IMR-90 (cell line): ENCODE measurements at regions not wholly inside any gene's neighbourhood (a gene's known extent, or its start where the extent isn't known, plus 50 kb on each side); places are given as distances from the start of the nearest gene placed in this dataset.

Experiments
- ATAC-seq: fragments of 200-7000 bp; cut with Tn5 transposase; 2 replicates; pipeline ENCODE4 v1.9.1; 2020; ENCODE audit warnings: low read depth, mild to moderate bottlenecking, moderate library complexity
- BruUV-seq: library from RNA; stranded (reverse); fragments of 400-500 nt; replicated peaks from 2 replicates; lab custom pipeline; 2021; lab: Mats Ljungman, UMichigan
- CTCF ChIA-PET: fragments of 300-600 bp; formaldehyde crosslinking; extraction: SDS; loops from one replicate; lab custom pipeline; 2021; ENCODE audit warnings: antibody characterized with exemption; lab: Yijun Ruan, JAX
- POLR2A ChIA-PET: fragments of 300-600 bp; sonication (Branson Sonifier 250); formaldehyde crosslinking; loops from one replicate; lab custom pipeline; 2022; ENCODE audit warnings: antibody characterized with exemption; ENCODE audit not compliant: unreplicated experiment; lab: Charles Lee
- DNase-seq: peaks from one replicate; pipeline ENCODE4 v3.0.0; 2013
- H2AFZ ChIP-seq: replicated peaks from 2 replicates; pipeline ENCODE3; 2013; ENCODE audit warnings: low read length, mild to moderate bottlenecking; ENCODE audit not compliant: poor library complexity
- H2AK5ac ChIP-seq: 2 replicates; pipeline ENCODE4 v1.6.1; 2013; ENCODE audit warnings: low read depth, low read length, inconsistent platforms
- H2AK9ac ChIP-seq: replicated peaks from 2 replicates; pipeline ENCODE3; 2013; ENCODE audit warnings: mild to moderate bottlenecking, low read depth, low read length, moderate library complexity; ENCODE audit not compliant: poor library complexity
- H2BK120ac ChIP-seq: 2 replicates; pipeline ENCODE4 v1.6.1; 2013; ENCODE audit warnings: low read depth, low read length, inconsistent platforms
- H2BK15ac ChIP-seq: 3 replicates; pipeline ENCODE4 v1.6.1; 2013; ENCODE audit warnings: low read depth, low read length, inconsistent platforms
- H2BK20ac ChIP-seq: 2 replicates; pipeline ENCODE4 v1.6.1; 2013; ENCODE audit warnings: low read depth, mild to moderate bottlenecking, inconsistent platforms, low read length, moderate library complexity
- H2BK5ac ChIP-seq: 2 replicates; pipeline ENCODE4 v1.6.1; 2013; ENCODE audit warnings: mild to moderate bottlenecking, low read depth, low read length, inconsistent platforms; ENCODE audit not compliant: poor library complexity, severe bottlenecking
- H3K14ac ChIP-seq: replicated peaks from 2 replicates; pipeline ENCODE4 v1.6.1; 2013; ENCODE audit warnings: low read depth, low read length, inconsistent platforms
- H3K18ac ChIP-seq: 2 replicates; pipeline ENCODE4 v1.6.1; 2013; ENCODE audit warnings: low read depth, low read length, control low read depth
- H3K23ac ChIP-seq: 2 replicates; pipeline ENCODE4 v1.6.1; 2013; ENCODE audit warnings: low read depth, low read length, inconsistent platforms
- H3K27ac ChIP-seq: 2 replicates; pipeline ENCODE4 v1.5.1; 2013; ENCODE audit warnings: mild to moderate bottlenecking, control low read depth, low read length; ENCODE audit not compliant: insufficient read depth
- H3K27me3 ChIP-seq: 2 replicates; pipeline ENCODE4 v1.6.1; 2013; ENCODE audit warnings: low read length; ENCODE audit not compliant: control insufficient read depth, insufficient read depth
- H3K36me3 ChIP-seq: 2 replicates; pipeline ENCODE4 v1.6.1; 2013; ENCODE audit warnings: low read length, mixed read lengths; ENCODE audit not compliant: control insufficient read depth, insufficient read depth
- H3K4ac ChIP-seq: 2 replicates; pipeline ENCODE4 v1.6.1; 2013; ENCODE audit warnings: low read depth, low read length, inconsistent platforms
- H3K4me1 ChIP-seq: 2 replicates; pipeline ENCODE4 v1.6.1; 2013; ENCODE audit warnings: low read length, mixed read lengths; ENCODE audit not compliant: control insufficient read depth, insufficient read depth
- H3K4me2 ChIP-seq: 2 replicates; pipeline ENCODE4 v1.6.1; 2013; ENCODE audit warnings: low read depth, mild to moderate bottlenecking, control low read depth, low read length, moderate library complexity
- H3K4me3 ChIP-seq: 2 replicates; pipeline ENCODE4 v1.5.1; 2013; ENCODE audit warnings: low read depth, mild to moderate bottlenecking, control low read depth, low read length, moderate library complexity; ENCODE audit not compliant: insufficient read depth
- H3K56ac ChIP-seq: 2 replicates; pipeline ENCODE4 v1.6.1; 2013; ENCODE audit warnings: low read length, inconsistent platforms; ENCODE audit not compliant: insufficient read depth; ENCODE audit errors: extremely low read depth
- H3K79me1 ChIP-seq, 2 experiments: 2 replicates each; pipeline ENCODE4 v1.6.1; 2013; ENCODE audit warnings: low read length in 2 of 2, inconsistent platforms in 1 of 2, low read depth in 1 of 2
- H3K9ac ChIP-seq: 2 replicates; pipeline ENCODE4 v1.6.1; 2013; ENCODE audit warnings: low read depth, low read length, control low read depth
- H3K9me1 ChIP-seq: 2 replicates; pipeline ENCODE4 v1.6.1; 2013; ENCODE audit warnings: low read length, inconsistent platforms; ENCODE audit not compliant: insufficient read depth
- H3K9me3 ChIP-seq: 2 replicates; pipeline ENCODE4 v1.6.1; 2013; ENCODE audit warnings: low read length; ENCODE audit not compliant: control insufficient read depth, insufficient read depth
- H4K20me1 ChIP-seq: 2 replicates; pipeline ENCODE4 v1.6.1; 2013; ENCODE audit warnings: low read length, inconsistent platforms; ENCODE audit not compliant: insufficient read depth
- H4K5ac ChIP-seq: 2 replicates; pipeline ENCODE4 v1.6.1; 2013; ENCODE audit warnings: mild to moderate bottlenecking, low read depth, low read length, control low read depth
- H4K8ac ChIP-seq, 2 experiments: 2 replicates each; pipeline ENCODE4 v1.6.1; 2013; ENCODE audit warnings: low read depth in 2 of 2, low read length in 2 of 2, control low read depth in 1 of 2, inconsistent platforms in 1 of 2
- H4K91ac ChIP-seq: 2 replicates; pipeline ENCODE4 v1.6.1; 2013; ENCODE audit warnings: low read depth, low read length, inconsistent platforms; ENCODE audit not compliant: insufficient read depth
- BHLHE40 ChIP-seq: fragments of 150-350 bp; IDR thresholded peaks from 2 replicates; pipeline ENCODE4 v1.6.1; 2016; ENCODE audit warnings: mild to moderate bottlenecking, low read depth, low read length
- CEBPB ChIP-seq: IDR thresholded peaks from 2 replicates; pipeline ENCODE4 v1.6.1; 2012; ENCODE audit warnings: low read depth, low read length, improper control_type of control experiment
- CHD1 ChIP-seq: IDR thresholded peaks from 2 replicates; pipeline ENCODE4 v1.6.1; 2012; ENCODE audit warnings: low read depth, low read length, improper control_type of control experiment
- CTCF ChIP-seq: conservative IDR thresholded peaks from 2 replicates; pipeline ENCODE4 v1.5.1; 2012; ENCODE audit warnings: mild to moderate bottlenecking, low read depth, low read length, improper control_type of control experiment
- FOS ChIP-seq: fragments of 150-350 bp; IDR thresholded peaks from 2 replicates; pipeline ENCODE4 v1.6.1; 2016; ENCODE audit warnings: low read depth, low read length
- MXI1 ChIP-seq: IDR thresholded peaks from 2 replicates; pipeline ENCODE4 v1.6.1; 2012; ENCODE audit warnings: low read depth, mild to moderate bottlenecking, low read length, moderate library complexity, borderline replicate concordance
- NFE2L2 ChIP-seq: fragments of 150-350 bp; IDR thresholded peaks from 2 replicates; pipeline ENCODE4 v1.6.1; 2016; ENCODE audit warnings: low read depth, mild to moderate bottlenecking, low read length
- RAD21 ChIP-seq: IDR thresholded peaks from 2 replicates; pipeline ENCODE4 v1.6.1; 2012; ENCODE audit warnings: low read length, improper control_type of control experiment
- RCOR1 ChIP-seq: IDR thresholded peaks from 2 replicates; pipeline ENCODE4 v1.6.1; 2012; ENCODE audit warnings: mild to moderate bottlenecking, low read length, improper control_type of control experiment; ENCODE audit not compliant: insufficient replicate concordance
- SMC3 ChIP-seq: fragments of 150-350 bp; IDR thresholded peaks from 2 replicates; pipeline ENCODE4 v1.6.1; 2016; ENCODE audit warnings: low read depth, mild to moderate bottlenecking, antibody characterized with exemption, low read length, moderate library complexity
- USF2 ChIP-seq: fragments of 150-350 bp; IDR thresholded peaks from 2 replicates; pipeline ENCODE4 v1.6.1; 2017; ENCODE audit warnings: mild to moderate bottlenecking, antibody characterized with exemption, low read length, low read depth
- WGBS, 2 experiments: methylation state at CpG; one replicate each; pipeline versions ENCODE4 v1.1.5 to v1.1.7; 2013; ENCODE audit warnings: missing lambda C conversion rate in 2 of 2; ENCODE audit not compliant: insufficient read length in 1 of 2; ENCODE audit errors: extremely low coverage in 2 of 2; 5-methylcytosine and 5-hydroxymethylcytosine counted together
- dilution Hi-C: fragments of 300-500 bp; cut with HindIII; formaldehyde crosslinking; loops from one replicate; pipeline ENCODE4 v1.14.3; 2018; ENCODE audit warnings: low sequenced_read_pairs; ENCODE audit not compliant: unreplicated experiment
- in situ Hi-C: fragments of 300-500 bp; cut with MboI; formaldehyde crosslinking; loops from 3 replicates; pipeline ENCODE4 v1.14.3; 2019; ENCODE audit warnings: low sequenced_read_pairs, inconsistent platforms, mixed read lengths
- intact Hi-C: fragments of 100-400 bp; cut with micrococcal nuclease; formaldehyde crosslinking; loops from 2 replicates; pipeline ENCODE4 v1.10.0; 2022

GRCh38 chr17:55654022-55654421 is 68.6 kb downstream of the TMEM100 start:
- Histone ChIP-seq H3K27ac (no peak overlapping the region), H3K14ac (no peak overlapping the region), H2AK5ac (no peak overlapping the region), H3K18ac (no peak overlapping the region), H2BK20ac (no peak overlapping the region), H4K20me1 (no peaks in the 10 kb centered on the region), H3K27me3 (no peaks in the 10 kb centered on the region; the same call in 1 of the 2 replicates), H3K9ac (no peak overlapping the region), H3K4me1 (no peaks in the 10 kb centered on the region), H2BK120ac (no peak overlapping the region), H3K79me1 (no peaks in the 10 kb centered on the region), H3K9me1 (no peaks in the 10 kb centered on the region), H3K4me2 (no peak overlapping the region), H4K5ac (no peak overlapping the region), H4K8ac (no peak overlapping the region), H2BK15ac (no peak overlapping the region), H3K9me3 (no peaks in the 10 kb centered on the region), H2AFZ (no peak overlapping the region), H2BK5ac (no peak overlapping the region), H3K56ac (no peak overlapping the region), H3K23ac (no peak overlapping the region), H4K91ac (no peak overlapping the region), H3K36me3 (no peaks in the 10 kb centered on the region), H3K4me3 (no peak overlapping the region), H3K4ac (no peak overlapping the region), H2AK9ac (no peak overlapping the region)
- ATAC-seq (no peak), DNase-seq (no peak)
- ChIA-PET CTCF (no interaction called here), POLR2A (no interaction called here)
- dilution Hi-C loops (no loop called here), intact Hi-C loops (no loop called here), in situ Hi-C loops (no loop called here)
- no peak for TF ChIP-seq FOS
- TF ChIP-seq SMC3 = no peak
- TF ChIP-seq BHLHE40 = no peak
- no peak for TF ChIP-seq CHD1
- no peak for TF ChIP-seq CEBPB
- no peak for TF ChIP-seq CTCF
- TF ChIP-seq RAD21 = no peak
- no peak for TF ChIP-seq RCOR1
- no peak for TF ChIP-seq MXI1
- TF ChIP-seq USF2 = no peak
- TF ChIP-seq NFE2L2 = no peak
- no CpG with 5 or more reads among the region's 2 CpGs for WGBS, 2 experiments
- no TSS peak for BruUV-seq
